Fibroblast of mammary gland (primary cell): ENCODE measurements at regions not wholly inside any gene's neighbourhood (a gene's known extent, or its start where the extent isn't known, plus 50 kb on each side); places are given as distances from the start of the nearest gene placed in this dataset.
A peak's percentile ranks its signal among the peaks of the same experiment; 100 is the strongest.

Experiments used
- DNase-seq: peaks from one replicate; pipeline ENCODE4 v3.0.0-alpha.2; 2010; ENCODE audit warnings: low read depth
- H3K4me3 ChIP-seq: 2 replicates; pipeline ENCODE4 v1.5.1; 2011; ENCODE audit warnings: low read depth, mild to moderate bottlenecking, low read length, moderate library complexity; ENCODE audit not compliant: control insufficient read depth
- TF ChIP-seq, protein P1 (sequence below): conservative IDR thresholded peaks from 2 replicates; pipeline ENCODE4 v1.5.1; 2011; ENCODE audit warnings: low read depth, low read length, inconsistent platforms; ENCODE audit not compliant: control insufficient read depth, insufficient read depth

DNA sequence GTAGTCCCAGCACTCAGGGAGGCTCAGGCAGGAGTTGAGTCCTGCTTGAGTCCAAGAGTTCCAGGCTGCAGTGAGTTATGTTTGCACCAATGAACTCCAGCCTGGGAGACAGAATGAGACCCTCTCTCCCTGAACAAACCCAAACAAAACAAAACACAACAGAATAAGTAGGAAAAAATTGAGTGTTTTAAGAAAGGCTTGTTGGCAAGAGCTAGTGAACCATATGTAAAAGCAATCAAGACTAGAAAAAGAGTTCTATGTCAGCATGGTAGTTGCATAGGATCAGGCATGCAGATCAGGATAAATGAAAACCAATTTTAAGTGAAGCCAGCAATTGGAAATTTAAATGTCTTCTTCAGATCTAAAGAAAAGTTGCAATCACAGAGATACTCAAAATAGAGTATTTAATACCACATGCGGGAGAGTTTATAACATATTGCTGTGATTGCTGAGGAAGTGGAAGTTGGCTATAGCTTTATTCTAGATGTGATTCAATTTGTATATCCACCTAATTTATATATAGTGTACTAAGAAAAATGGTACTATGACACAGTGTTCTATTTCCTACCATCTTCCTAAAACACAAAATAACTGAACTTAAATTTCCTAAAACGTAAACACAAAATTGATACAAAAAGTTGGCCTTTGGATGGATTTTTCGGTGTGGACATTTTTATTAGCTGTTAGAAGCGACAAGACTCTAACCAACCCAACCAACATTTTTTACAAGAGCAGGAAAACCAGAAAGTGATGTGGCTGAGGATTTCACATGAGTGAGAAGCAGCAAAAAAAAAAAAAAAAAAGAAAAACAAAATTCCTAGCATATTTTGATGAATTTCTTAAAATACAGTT, 101.9 kb upstream of the ROBO1 start:
- H3K4me3 ChIP-seq = no peak overlapping the region
- no peak for DNase-seq
- TF ChIP-seq, protein P1, sequence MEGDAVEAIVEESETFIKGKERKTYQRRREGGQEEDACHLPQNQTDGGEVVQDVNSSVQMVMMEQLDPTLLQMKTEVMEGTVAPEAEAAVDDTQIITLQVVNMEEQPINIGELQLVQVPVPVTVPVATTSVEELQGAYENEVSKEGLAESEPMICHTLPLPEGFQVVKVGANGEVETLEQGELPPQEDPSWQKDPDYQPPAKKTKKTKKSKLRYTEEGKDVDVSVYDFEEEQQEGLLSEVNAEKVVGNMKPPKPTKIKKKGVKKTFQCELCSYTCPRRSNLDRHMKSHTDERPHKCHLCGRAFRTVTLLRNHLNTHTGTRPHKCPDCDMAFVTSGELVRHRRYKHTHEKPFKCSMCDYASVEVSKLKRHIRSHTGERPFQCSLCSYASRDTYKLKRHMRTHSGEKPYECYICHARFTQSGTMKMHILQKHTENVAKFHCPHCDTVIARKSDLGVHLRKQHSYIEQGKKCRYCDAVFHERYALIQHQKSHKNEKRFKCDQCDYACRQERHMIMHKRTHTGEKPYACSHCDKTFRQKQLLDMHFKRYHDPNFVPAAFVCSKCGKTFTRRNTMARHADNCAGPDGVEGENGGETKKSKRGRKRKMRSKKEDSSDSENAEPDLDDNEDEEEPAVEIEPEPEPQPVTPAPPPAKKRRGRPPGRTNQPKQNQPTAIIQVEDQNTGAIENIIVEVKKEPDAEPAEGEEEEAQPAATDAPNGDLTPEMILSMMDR = no peak

- TF ChIP-seq, protein P1 = no peak
- no peak for DNase-seq
- no peak overlapping the region for H3K4me3 ChIP-seq
Measured at GRCh38 chr3:79866162-79866561, 98.4 kb upstream of the ROBO1 start.

GRCh38 chr3:79864077-79864476, 96.3 kb upstream of the ROBO1 start:
- no peak for DNase-seq
- TF ChIP-seq, protein P1 = no peak
- no peak overlapping the region for H3K4me3 ChIP-seq

- H3K4me3 ChIP-seq = no peak overlapping the region
- DNase-seq = no peak
- TF ChIP-seq, protein P1 = no peak
Measured at GRCh38 chr3:79848876-79849275, 81.1 kb upstream of the ROBO1 start.

DNA sequence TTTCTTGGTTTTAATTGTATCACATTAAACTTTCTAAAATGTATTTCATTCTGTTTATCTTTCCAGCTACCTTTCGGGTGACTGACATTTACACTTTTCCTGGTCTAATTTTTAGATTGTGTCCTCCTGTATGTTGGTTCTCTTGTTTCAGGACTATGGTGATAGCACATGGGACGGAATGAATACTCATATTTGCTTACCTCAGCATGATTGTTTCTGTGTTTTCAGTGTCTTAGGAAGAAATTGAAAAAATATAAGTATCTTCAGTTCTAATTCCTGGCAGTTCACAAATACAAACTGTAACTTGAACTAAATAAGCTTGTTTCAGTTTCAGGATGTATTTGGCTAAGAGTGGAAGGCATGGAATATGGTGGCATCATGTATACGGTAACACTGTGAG, 80.1 kb upstream of the ROBO1 start:
- TF ChIP-seq, protein P1 = no peak
- DNase-seq = no peak
- no peak overlapping the region for H3K4me3 ChIP-seq

- DNase-seq = no peak
- TF ChIP-seq, protein P1 = peak; percentile 15
- no peak overlapping the region for H3K4me3 ChIP-seq
Measured at GRCh38 chr3:79846148-79846933, 78.5 kb upstream of the ROBO1 start.
